ENCODE measurements at regions not wholly inside any gene's neighbourhood (a gene's known extent, or its start where the extent isn't known, plus 50 kb on each side); places are given as distances from the start of the nearest gene placed in this dataset.

DNA sequence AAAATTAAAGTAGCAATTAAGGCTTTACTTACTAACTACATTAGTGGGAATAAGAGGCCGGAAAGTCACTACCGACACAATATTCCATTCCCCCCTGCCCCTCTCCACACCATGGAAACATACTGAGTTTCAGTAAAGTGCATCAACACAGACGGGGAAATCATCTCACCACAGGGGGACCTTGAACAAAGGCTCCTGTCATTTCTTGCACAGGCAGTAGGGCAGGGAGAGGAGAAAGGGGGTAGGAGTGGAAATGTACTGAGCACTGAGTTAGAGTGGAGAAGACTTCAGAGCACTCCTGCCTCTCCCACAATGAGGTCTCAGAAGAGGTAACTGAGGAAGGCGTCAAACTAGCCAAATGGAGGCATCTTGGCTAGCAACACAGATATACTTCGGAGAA lies 1426.9 kb upstream of the EYS start (continued):
- TF ChIP-seq, protein P1, sequence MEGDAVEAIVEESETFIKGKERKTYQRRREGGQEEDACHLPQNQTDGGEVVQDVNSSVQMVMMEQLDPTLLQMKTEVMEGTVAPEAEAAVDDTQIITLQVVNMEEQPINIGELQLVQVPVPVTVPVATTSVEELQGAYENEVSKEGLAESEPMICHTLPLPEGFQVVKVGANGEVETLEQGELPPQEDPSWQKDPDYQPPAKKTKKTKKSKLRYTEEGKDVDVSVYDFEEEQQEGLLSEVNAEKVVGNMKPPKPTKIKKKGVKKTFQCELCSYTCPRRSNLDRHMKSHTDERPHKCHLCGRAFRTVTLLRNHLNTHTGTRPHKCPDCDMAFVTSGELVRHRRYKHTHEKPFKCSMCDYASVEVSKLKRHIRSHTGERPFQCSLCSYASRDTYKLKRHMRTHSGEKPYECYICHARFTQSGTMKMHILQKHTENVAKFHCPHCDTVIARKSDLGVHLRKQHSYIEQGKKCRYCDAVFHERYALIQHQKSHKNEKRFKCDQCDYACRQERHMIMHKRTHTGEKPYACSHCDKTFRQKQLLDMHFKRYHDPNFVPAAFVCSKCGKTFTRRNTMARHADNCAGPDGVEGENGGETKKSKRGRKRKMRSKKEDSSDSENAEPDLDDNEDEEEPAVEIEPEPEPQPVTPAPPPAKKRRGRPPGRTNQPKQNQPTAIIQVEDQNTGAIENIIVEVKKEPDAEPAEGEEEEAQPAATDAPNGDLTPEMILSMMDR (IDR thresholded peaks at IDR 0.05) = no peak
- TF ChIP-seq, protein P2, sequence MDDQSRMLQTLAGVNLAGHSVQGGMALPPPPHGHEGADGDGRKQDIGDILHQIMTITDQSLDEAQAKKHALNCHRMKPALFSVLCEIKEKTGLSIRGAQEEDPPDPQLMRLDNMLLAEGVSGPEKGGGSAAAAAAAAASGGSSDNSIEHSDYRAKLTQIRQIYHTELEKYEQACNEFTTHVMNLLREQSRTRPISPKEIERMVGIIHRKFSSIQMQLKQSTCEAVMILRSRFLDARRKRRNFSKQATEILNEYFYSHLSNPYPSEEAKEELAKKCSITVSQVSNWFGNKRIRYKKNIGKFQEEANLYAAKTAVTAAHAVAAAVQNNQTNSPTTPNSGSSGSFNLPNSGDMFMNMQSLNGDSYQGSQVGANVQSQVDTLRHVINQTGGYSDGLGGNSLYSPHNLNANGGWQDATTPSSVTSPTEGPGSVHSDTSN (IDR thresholded peaks at IDR 0.05) = no peak
- TF ChIP-seq, protein P3, sequence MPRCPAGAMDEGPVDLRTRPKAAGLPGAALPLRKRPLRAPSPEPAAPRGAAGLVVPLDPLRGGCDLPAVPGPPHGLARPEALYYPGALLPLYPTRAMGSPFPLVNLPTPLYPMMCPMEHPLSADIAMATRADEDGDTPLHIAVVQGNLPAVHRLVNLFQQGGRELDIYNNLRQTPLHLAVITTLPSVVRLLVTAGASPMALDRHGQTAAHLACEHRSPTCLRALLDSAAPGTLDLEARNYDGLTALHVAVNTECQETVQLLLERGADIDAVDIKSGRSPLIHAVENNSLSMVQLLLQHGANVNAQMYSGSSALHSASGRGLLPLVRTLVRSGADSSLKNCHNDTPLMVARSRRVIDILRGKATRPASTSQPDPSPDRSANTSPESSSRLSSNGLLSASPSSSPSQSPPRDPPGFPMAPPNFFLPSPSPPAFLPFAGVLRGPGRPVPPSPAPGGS (IDR thresholded peaks at IDR 0.05) = no peak
- TF ChIP-seq, protein P4, sequence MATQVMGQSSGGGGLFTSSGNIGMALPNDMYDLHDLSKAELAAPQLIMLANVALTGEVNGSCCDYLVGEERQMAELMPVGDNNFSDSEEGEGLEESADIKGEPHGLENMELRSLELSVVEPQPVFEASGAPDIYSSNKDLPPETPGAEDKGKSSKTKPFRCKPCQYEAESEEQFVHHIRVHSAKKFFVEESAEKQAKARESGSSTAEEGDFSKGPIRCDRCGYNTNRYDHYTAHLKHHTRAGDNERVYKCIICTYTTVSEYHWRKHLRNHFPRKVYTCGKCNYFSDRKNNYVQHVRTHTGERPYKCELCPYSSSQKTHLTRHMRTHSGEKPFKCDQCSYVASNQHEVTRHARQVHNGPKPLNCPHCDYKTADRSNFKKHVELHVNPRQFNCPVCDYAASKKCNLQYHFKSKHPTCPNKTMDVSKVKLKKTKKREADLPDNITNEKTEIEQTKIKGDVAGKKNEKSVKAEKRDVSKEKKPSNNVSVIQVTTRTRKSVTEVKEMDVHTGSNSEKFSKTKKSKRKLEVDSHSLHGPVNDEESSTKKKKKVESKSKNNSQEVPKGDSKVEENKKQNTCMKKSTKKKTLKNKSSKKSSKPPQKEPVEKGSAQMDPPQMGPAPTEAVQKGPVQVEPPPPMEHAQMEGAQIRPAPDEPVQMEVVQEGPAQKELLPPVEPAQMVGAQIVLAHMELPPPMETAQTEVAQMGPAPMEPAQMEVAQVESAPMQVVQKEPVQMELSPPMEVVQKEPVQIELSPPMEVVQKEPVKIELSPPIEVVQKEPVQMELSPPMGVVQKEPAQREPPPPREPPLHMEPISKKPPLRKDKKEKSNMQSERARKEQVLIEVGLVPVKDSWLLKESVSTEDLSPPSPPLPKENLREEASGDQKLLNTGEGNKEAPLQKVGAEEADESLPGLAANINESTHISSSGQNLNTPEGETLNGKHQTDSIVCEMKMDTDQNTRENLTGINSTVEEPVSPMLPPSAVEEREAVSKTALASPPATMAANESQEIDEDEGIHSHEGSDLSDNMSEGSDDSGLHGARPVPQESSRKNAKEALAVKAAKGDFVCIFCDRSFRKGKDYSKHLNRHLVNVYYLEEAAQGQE (IDR thresholded peaks at IDR 0.05) = no peak
- no peak for TF ChIP-seq SREBF2 (IDR thresholded peaks at IDR 0.05)

DNA sequence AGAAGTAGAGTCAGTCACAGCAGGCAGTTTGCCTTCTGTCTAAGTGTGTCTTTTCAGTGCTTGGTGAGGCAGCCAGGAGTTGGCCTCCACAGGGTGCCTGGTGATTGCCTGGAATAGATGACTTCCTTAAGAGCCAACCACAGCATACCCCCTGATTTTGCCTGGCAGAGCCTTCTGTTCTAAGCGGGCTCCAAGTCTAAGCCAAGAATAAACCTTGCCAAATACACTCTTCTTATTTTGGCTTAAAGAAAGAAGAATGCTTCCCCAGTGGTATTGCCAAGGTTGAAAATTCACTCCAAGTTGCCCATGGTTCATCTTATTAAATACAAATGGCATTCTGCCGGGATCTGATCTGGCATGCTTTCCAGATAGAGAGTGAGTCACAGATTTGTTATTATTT lies 1424.8 kb upstream of the EYS start:
- Histone ChIP-seq H3K9me3 (no peaks in the 10 kb centered on the region; the same call in 2 of the 3 replicates), H3K4me2 (no peak overlapping the region), H3K4me1 (no peaks in the 10 kb centered on the region), H3K4me3 (no peak overlapping the region), H3K27ac (no peak overlapping the region)
- ChIA-PET POLR2A (no interaction called here), CTCF (no interaction called here)
- FAIRE-seq (no peak), ATAC-seq (no peak), DNase-seq (ENCODE audit: low read depth in 1 of 2, low spot score in 1 of 2) (no peak)
- TF ChIP-seq FOSB (CRISPR knock-in tag; IDR thresholded peaks at IDR 0.05) (no peak), HOXB5 (CRISPR knock-in tag; IDR thresholded peaks at IDR 0.05) (no peak), CHD4 (IDR thresholded peaks at IDR 0.05; ENCODE audit: borderline replicate concordance) (no peak), POLR2AphosphoS2 (conservative IDR thresholded peaks at IDR 0.05; ENCODE audit: low read length) (no peak), RAD21 (conservative IDR thresholded peaks at IDR 0.05 in 1 of 2, IDR thresholded peaks at IDR 0.05 in 1 of 2) (no peak), SMC3 (IDR thresholded peaks at IDR 0.05) (no peak), SREBF2 (IDR thresholded peaks at IDR 0.05) (no peak), RNF2 (IDR thresholded peaks at IDR 0.05; ENCODE audit: borderline replicate concordance, low read depth) (no peak), ESRRA (IDR thresholded peaks at IDR 0.05; ENCODE audit: borderline replicate concordance, low read length) (no peak), HEYL (CRISPR knock-in tag; IDR thresholded peaks at IDR 0.05) (no peak), FOSL2 (IDR thresholded peaks at IDR 0.05) (no peak), FOSL2 (CRISPR knock-in tag; IDR thresholded peaks at IDR 0.05) (no peak), NFE2L2 (conservative IDR thresholded peaks at IDR 0.05; ENCODE audit: low read length) (no peak), CEBPB (IDR thresholded peaks at IDR 0.05) (no peak)
- TF ChIP-seq, protein P1 (IDR thresholded peaks at IDR 0.05) = no peak
- TF ChIP-seq, protein P5, sequence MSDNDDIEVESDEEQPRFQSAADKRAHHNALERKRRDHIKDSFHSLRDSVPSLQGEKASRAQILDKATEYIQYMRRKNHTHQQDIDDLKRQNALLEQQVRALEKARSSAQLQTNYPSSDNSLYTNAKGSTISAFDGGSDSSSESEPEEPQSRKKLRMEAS (IDR thresholded peaks at IDR 0.05) = no peak
- TF ChIP-seq, protein P2 (IDR thresholded peaks at IDR 0.05) = no peak
- TF ChIP-seq, protein P4 (IDR thresholded peaks at IDR 0.05) = no peak
- WGBS (ENCODE audit: missing lambda C conversion rate) = 37% methylated on average over 2 of the region's 2 CpGs

All from A549 (cell line).